H9 (cell line): ENCODE measurements at regions not wholly inside any gene's neighbourhood (a gene's known extent, or its start where the extent isn't known, plus 50 kb on each side); places are given as distances from the start of the nearest gene placed in this dataset.

Experiments used
- DNase-seq: peaks from one replicate; pipeline ENCODE4 v3.0.0-alpha.2; 2017
- H2AFZ ChIP-seq: one replicate; pipeline ENCODE4 v1.6.1; 2013; ENCODE audit warnings: mild to moderate bottlenecking, low read length, control low read depth, moderate library complexity
- H2AK5ac ChIP-seq: 2 replicates; pipeline ENCODE4 v1.6.1; 2013; ENCODE audit warnings: low read length, control low read depth, mixed read lengths; ENCODE audit not compliant: insufficient read length
- H2BK120ac ChIP-seq: one replicate; pipeline ENCODE4 v1.6.1; 2013; ENCODE audit warnings: low read depth, mild to moderate bottlenecking, low read length, control low read depth, inconsistent platforms; ENCODE audit not compliant: poor library complexity, severe bottlenecking
- H2BK12ac ChIP-seq: 2 replicates; pipeline ENCODE4 v1.6.1; 2013; ENCODE audit warnings: low read length, control low read depth, mixed read lengths, low read depth; ENCODE audit not compliant: insufficient read length
- H2BK15ac ChIP-seq: 2 replicates; pipeline ENCODE4 v1.6.1; 2013; ENCODE audit warnings: low read depth, low read length, control low read depth
- H2BK20ac ChIP-seq: one replicate; pipeline ENCODE4 v1.6.1; 2013; ENCODE audit warnings: low read depth, mild to moderate bottlenecking, low read length, control low read depth, inconsistent platforms; ENCODE audit not compliant: poor library complexity, severe bottlenecking
- H2BK5ac ChIP-seq: 2 replicates; pipeline ENCODE4 v1.6.1; 2013; ENCODE audit warnings: low read length, control low read depth, mixed read lengths; ENCODE audit not compliant: insufficient read length
- H3K14ac ChIP-seq: 2 replicates; pipeline ENCODE4 v1.6.1; 2013; ENCODE audit warnings: low read length, control low read depth; ENCODE audit not compliant: insufficient read depth
- H3K18ac ChIP-seq: 2 replicates; pipeline ENCODE4 v1.6.1; 2013; ENCODE audit warnings: low read depth, mild to moderate bottlenecking, mixed read lengths, low read length, control low read depth; ENCODE audit not compliant: insufficient read length
- H3K23ac ChIP-seq: 2 replicates; pipeline ENCODE4 v1.6.1; 2013; ENCODE audit warnings: low read length, control low read depth, mixed read lengths, low read depth; ENCODE audit not compliant: insufficient read length
- H3K23me2 ChIP-seq: 2 replicates; pipeline ENCODE4 v1.6.1; 2013; ENCODE audit warnings: low read depth, mild to moderate bottlenecking, mixed read lengths, low read length, control low read depth; ENCODE audit not compliant: insufficient read length, poor library complexity, severe bottlenecking
- H3K27ac ChIP-seq: 2 replicates; pipeline ENCODE4 v1.5.1; 2013; ENCODE audit warnings: low read length, control low read depth, mixed read lengths, low read depth; ENCODE audit not compliant: insufficient read length
- H3K27me3 ChIP-seq: 2 replicates; pipeline ENCODE4 v1.6.1; 2013; ENCODE audit warnings: low read length, control low read depth, inconsistent platforms; ENCODE audit not compliant: insufficient read depth
- H3K4ac ChIP-seq: 2 replicates; pipeline ENCODE4 v1.6.1; 2013; ENCODE audit warnings: low read depth, mild to moderate bottlenecking, control low read depth, inconsistent platforms, low read length, moderate library complexity
- H3K4me1 ChIP-seq: 2 replicates; pipeline ENCODE4 v1.6.1; 2013; ENCODE audit warnings: low read length, control low read depth, inconsistent platforms; ENCODE audit not compliant: insufficient read depth
- H3K4me2 ChIP-seq: 2 replicates; pipeline ENCODE4 v1.6.1; 2013; ENCODE audit warnings: low read length, control low read depth, mixed read lengths; ENCODE audit not compliant: insufficient read length, insufficient read depth
- H3K56ac ChIP-seq: 2 replicates; pipeline ENCODE4 v1.6.1; 2013; ENCODE audit warnings: low read depth, mild to moderate bottlenecking, mixed read lengths, low read length, control low read depth; ENCODE audit not compliant: insufficient read length
- H3K79me1 ChIP-seq: 2 replicates; pipeline ENCODE4 v1.6.1; 2013; ENCODE audit warnings: low read depth, mild to moderate bottlenecking, moderate library complexity, low read length, control low read depth, inconsistent platforms; ENCODE audit not compliant: insufficient read depth, poor library complexity, severe bottlenecking
- H3K79me2 ChIP-seq: 2 replicates; pipeline ENCODE4 v1.6.1; 2013; ENCODE audit warnings: low read length, control low read depth, inconsistent platforms; ENCODE audit not compliant: insufficient read depth
- H3K9ac ChIP-seq: 2 replicates; pipeline ENCODE4 v1.6.1; 2013; ENCODE audit warnings: low read length, control low read depth, mixed read lengths; ENCODE audit not compliant: insufficient read length; ENCODE audit errors: extremely low read depth
- H3K9me3 ChIP-seq: one replicate; pipeline ENCODE4 v1.6.1; 2013; ENCODE audit warnings: low read depth, low read length, inconsistent platforms; ENCODE audit not compliant: control insufficient read depth
- H3T11ph ChIP-seq: one replicate; pipeline ENCODE4 v1.6.1; 2013; ENCODE audit warnings: mild to moderate bottlenecking, low read length, control low read depth, inconsistent platforms
- H4K20me1 ChIP-seq: one replicate; pipeline ENCODE4 v1.6.1; 2013; ENCODE audit not compliant: control insufficient read depth, insufficient read length, insufficient read depth
- H4K5ac ChIP-seq: 2 replicates; pipeline ENCODE4 v1.6.1; 2013; ENCODE audit warnings: low read depth, mild to moderate bottlenecking, mixed read lengths, low read length, control low read depth; ENCODE audit not compliant: insufficient read length
- H4K8ac ChIP-seq: replicated peaks from 2 replicates; pipeline ENCODE4 v1.6.1; 2013; ENCODE audit warnings: low read length, control low read depth, mixed read lengths, low read depth; ENCODE audit not compliant: insufficient read length
- H4K91ac ChIP-seq: 2 replicates; pipeline ENCODE4 v1.6.1; 2013; ENCODE audit warnings: low read depth, mild to moderate bottlenecking, moderate library complexity, mixed read lengths, low read length, control low read depth; ENCODE audit not compliant: insufficient read length
- H3K27ac Mint-ChIP-seq, 3 experiments: 2 replicates in 2 of 3; 3 replicates in 1 of 3; pipeline ENCODE4 v1.8.0; 2020 to 2021; ENCODE audit warnings: mixed read lengths in 3 of 3, mild to moderate bottlenecking in 1 of 3, moderate library complexity in 1 of 3
- H3K27me3 Mint-ChIP-seq: 2 replicates; pipeline ENCODE4 v1.8.0; 2021; ENCODE audit warnings: low read depth, mild to moderate bottlenecking, moderate library complexity, mixed read lengths
- H3K36me3 Mint-ChIP-seq, 3 experiments: 2 replicates in 2 of 3; 3 replicates in 1 of 3; pipeline ENCODE4 v1.8.0; 2020 to 2021; ENCODE audit warnings: low read depth in 3 of 3, mixed read lengths in 3 of 3; ENCODE audit not compliant: insufficient read depth in 1 of 3
- H3K4me1 Mint-ChIP-seq, 2 experiments: 2 replicates each; pipeline ENCODE4 v1.8.0; 2020; ENCODE audit warnings: mixed read lengths in 2 of 2
- H3K4me3 Mint-ChIP-seq, 2 experiments: 2 replicates in 1 of 2; 3 replicates in 1 of 2; pipeline ENCODE4 v1.8.0; 2020 to 2021; ENCODE audit warnings: mild to moderate bottlenecking in 2 of 2, mixed read lengths in 2 of 2, moderate library complexity in 1 of 2
- H3K9me3 Mint-ChIP-seq, 2 experiments: 2 replicates in 1 of 2; 3 replicates in 1 of 2; pipeline ENCODE4 v1.8.0; 2020; ENCODE audit warnings: mild to moderate bottlenecking in 2 of 2, mixed read lengths in 2 of 2, moderate library complexity in 1 of 2
- WGBS: extraction: QIAGEN DNeasy Blood & Tissue Kit; methylation state at CpG from one replicate; pipeline ENCODE4 v1.1.7; 2013; ENCODE audit warnings: missing lambda C conversion rate, low lambda C conversion rate, mixed read lengths; ENCODE audit not compliant: insufficient read length; ENCODE audit errors: extremely low coverage; 5-methylcytosine and 5-hydroxymethylcytosine counted together
- TF ChIP-seq, protein P1 (sequence below): fragments of 200-600 bp; sonication (generic); conservative IDR thresholded peaks from 3 replicates; pipeline ENCODE4 v1.8.0; 2021; ENCODE audit warnings: antibody characterized with exemption, mild to moderate bottlenecking

GRCh38 chr6:169851641-169852503, 100.5 kb downstream of the ERMARD start:
- Histone ChIP-seq H2BK20ac (no peak overlapping the region), H3K14ac (peak overlapping the region; percentile 29; the same call in 1 of the 2 replicates), H4K8ac (no peak overlapping the region), H3K4me2 (no peak overlapping the region), H3K18ac (no peak overlapping the region), H4K91ac (no peak overlapping the region), H3K79me2 (no peaks in the 10 kb centered on the region), H2BK15ac (no peak overlapping the region), H2BK120ac (no peak overlapping the region), H3K79me1 (no peaks in the 10 kb centered on the region), H3K4ac (no peak overlapping the region), H3K23me2 (no peaks in the 10 kb centered on the region), H3K9me3 (no peaks in the 10 kb centered on the region), H3K27ac (no peak overlapping the region), H3K9ac (no peak overlapping the region), H2BK5ac (no peak overlapping the region), H3K4me1 (no peaks in the 10 kb centered on the region), H2AFZ (no peak overlapping the region), H3K23ac (no peak overlapping the region), H3K27me3 (no peaks in the 10 kb centered on the region), H3K56ac (no peak overlapping the region), H2BK12ac (no peak overlapping the region), H2AK5ac (no peak overlapping the region), H4K20me1 (no peaks in the 10 kb centered on the region), H3T11ph (no peak overlapping the region), H4K5ac (no peak overlapping the region)
- DNase-seq, result no peak
- Mint-ChIP-seq H3K36me3 (peaks cover 0 to 4% (median 1%) of the 10 kb centered on the region in 3 experiments; a peak in 4 of 7 replicates), H3K4me3 (no peak overlapping the region), H3K27ac (peak overlapping the region in 1 of 3 experiments; percentile 92; a peak in 2 of 7 replicates), H3K4me1 (peaks cover 8 to 12% of the 10 kb centered on the region in 2 experiments), H3K9me3 (peaks cover 13 to 18% of the 10 kb centered on the region in 2 experiments), H3K27me3 (peaks cover 4% of the 10 kb centered on the region; the same call in 1 of the 2 replicates)
- WGBS, result no CpG with 5 or more reads among the region's 22 CpGs
- TF ChIP-seq, protein P1, sequence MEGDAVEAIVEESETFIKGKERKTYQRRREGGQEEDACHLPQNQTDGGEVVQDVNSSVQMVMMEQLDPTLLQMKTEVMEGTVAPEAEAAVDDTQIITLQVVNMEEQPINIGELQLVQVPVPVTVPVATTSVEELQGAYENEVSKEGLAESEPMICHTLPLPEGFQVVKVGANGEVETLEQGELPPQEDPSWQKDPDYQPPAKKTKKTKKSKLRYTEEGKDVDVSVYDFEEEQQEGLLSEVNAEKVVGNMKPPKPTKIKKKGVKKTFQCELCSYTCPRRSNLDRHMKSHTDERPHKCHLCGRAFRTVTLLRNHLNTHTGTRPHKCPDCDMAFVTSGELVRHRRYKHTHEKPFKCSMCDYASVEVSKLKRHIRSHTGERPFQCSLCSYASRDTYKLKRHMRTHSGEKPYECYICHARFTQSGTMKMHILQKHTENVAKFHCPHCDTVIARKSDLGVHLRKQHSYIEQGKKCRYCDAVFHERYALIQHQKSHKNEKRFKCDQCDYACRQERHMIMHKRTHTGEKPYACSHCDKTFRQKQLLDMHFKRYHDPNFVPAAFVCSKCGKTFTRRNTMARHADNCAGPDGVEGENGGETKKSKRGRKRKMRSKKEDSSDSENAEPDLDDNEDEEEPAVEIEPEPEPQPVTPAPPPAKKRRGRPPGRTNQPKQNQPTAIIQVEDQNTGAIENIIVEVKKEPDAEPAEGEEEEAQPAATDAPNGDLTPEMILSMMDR, result no peak
